NCI-H748 (cell line): ENCODE measurements at regions not wholly inside any gene's neighbourhood (a gene's known extent, or its start where the extent isn't known, plus 50 kb on each side); places are given as distances from the start of the nearest gene placed in this dataset.

Experiments
- DNase-seq: peaks from one replicate; lab custom pipeline; 2025; ENCODE audit not compliant: unreplicated experiment; lab: John Stamatoyannopoulos, UW

GRCh38 chr12:89899651-89900050, 191.0 kb upstream of the ATP2B1 start:
- no peak for DNase-seq

GRCh38 chr12:89895591-89895990, 187.0 kb upstream of the ATP2B1 start:
- DNase-seq: no peak

DNA sequence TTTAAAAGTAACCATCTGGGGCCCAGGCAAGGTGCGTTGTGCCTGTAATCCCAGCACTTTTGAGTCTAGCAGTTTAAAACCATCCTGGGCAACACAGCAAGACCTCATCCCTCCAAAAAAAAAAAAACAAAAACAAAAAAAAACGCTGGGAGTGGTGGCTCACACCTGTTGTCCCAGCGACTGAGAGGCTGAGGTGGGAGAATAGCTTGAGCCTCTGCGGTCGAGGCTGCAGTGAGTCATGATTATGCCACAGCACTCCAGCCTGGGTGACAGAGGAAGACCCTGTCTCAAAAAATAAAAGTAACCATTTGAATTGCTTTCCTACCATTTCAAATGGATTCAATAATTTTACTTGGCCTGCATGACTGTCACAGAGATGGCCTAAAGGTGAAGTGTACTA, 186.5 kb upstream of the ATP2B1 start:
- no peak for DNase-seq

- DNase-seq: no peak
Observed at GRCh38 chr12:89893972-89894706, 185.5 kb upstream of the ATP2B1 start.

DNA sequence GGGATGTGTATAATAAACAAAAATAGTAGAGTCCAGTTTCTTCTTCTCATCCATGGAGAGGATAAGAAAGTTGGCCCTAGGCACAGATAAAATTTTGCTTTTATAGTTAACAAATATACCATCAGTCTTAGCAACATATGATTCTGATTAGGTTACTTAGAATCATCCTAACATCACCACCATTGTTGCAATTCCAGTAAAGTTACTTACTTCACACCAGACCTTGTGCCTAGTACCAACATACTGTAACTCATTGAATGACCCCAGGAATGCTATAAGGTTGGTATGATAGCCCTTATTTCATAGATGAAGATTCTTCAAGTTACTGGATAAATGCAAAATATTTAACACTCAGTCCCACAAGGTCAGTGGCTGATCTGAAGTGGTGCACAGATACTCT, 183.8 kb upstream of the ATP2B1 start:
- DNase-seq: no peak

- no peak for DNase-seq
Observed at GRCh38 chr12:89891933-89892332, 183.3 kb upstream of the ATP2B1 start.

DNA sequence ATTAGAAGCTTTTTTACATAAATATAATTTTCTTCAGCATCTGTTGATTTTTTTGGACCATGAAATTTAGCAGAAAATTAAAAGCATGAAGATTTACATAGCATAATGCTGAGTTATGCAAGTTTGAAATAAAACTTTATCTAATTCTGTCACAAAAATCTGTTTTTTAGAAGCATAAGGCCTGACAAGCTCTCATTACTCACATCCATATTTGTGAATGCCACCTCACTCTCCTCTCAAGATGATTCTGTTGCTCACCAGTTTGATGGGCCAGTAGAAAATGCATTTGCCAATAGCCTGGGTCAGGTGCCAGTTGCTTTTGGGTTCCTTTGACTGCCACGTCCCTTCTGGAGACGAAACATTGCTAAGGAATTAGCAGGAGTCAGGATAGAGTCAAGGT, 181.5 kb upstream of the ATP2B1 start:
- no peak for DNase-seq

DNA sequence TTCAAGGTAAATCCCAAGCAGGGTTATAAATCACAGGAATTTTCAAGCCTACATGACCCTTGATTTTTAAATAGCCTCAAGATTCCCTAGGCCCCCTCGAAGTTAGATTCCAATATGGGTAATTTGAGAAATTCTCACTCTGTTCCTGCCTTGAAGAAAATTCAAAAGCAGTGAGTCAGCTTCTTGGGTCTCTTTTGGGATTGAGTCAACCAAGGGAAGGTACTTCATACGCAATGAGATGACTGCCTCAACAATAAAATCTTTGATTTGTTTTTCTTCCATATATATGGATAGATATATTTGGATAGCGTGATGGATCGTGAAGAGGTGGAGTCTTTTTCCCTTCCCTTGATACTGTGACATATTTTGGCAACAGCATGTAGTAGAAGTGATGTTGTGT, 180.4 kb upstream of the ATP2B1 start:
- no peak for DNase-seq

DNA sequence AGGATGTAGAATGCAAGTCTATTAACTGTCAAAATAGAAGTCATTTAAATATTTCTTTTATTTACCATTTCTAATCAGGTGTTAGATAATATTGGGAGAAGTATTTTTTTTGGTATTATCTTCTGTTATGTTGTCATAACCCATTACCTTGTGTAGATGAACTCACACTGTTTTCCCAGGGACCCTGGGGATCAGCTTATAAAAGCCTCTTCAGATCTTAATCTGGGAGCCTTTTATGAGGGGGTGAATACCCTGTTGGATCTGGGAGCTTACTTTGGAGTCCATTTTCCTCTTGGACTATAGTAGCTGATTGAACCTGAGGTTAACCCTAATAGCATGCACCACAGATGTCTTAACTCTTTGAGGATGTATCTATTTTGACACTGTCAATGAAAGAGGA, 176.3 kb upstream of the ATP2B1 start:
- DNase-seq: peak; percentile 47

- peak; percentile 79 for DNase-seq
Observed at GRCh38 chr12:89884416-89884898, 175.8 kb upstream of the ATP2B1 start.

DNA sequence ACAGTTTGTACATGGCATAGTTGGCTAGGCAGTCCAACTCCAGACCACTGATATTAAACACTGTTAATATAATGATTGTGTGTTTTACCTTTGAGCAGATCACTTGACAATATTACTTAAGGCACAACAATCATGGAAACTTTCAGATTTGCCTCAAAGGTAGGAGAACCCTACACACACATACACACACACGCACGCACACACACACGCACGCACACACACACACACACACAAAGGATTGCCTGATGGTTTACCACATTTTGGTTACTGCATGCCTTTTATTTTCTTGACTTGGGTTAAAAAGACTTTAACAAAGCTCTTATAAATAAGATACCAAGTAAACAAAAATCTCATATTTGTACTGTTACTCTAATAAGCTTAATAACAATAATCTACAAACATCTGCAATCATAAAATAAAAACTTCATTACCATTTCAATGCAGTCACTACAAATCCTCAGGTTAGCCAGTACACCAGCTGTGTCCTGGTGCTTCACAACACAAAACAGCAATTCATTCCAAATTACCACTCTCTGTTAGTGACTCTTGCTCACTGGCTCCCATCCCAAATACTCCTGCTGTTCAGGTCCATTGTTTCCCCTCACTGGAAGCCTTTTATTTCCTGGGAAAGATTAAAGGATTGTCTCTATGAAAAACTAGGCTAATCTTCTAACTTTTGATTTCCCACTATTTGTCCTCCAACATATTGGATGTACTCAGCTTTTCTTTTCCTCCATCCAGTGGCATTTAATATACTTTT, 175.2 kb upstream of the ATP2B1 start:
- peak; percentile 95 for DNase-seq

- DNase-seq: no peak
Observed at GRCh38 chr12:89882792-89883191, 174.2 kb upstream of the ATP2B1 start.

DNA sequence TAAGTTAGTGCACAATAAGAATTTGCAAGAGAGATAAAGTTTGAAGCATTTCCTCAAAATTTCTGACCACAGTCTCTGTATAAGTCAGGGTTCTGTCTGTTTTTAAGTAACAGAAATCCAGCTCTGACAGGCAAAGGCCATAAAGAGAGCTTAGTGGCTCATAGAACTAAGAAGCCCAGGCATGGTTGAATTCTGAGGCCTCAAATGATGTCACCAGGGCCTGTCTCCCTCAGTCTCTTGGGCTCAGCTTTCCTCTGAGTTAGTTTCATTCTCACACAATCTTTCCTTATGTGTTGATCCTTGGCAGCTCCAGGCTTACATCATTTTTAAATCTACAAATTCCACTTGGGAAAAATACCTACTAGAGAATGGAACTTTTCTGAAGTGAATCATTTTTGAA, 173.4 kb upstream of the ATP2B1 start:
- no peak for DNase-seq

DNA sequence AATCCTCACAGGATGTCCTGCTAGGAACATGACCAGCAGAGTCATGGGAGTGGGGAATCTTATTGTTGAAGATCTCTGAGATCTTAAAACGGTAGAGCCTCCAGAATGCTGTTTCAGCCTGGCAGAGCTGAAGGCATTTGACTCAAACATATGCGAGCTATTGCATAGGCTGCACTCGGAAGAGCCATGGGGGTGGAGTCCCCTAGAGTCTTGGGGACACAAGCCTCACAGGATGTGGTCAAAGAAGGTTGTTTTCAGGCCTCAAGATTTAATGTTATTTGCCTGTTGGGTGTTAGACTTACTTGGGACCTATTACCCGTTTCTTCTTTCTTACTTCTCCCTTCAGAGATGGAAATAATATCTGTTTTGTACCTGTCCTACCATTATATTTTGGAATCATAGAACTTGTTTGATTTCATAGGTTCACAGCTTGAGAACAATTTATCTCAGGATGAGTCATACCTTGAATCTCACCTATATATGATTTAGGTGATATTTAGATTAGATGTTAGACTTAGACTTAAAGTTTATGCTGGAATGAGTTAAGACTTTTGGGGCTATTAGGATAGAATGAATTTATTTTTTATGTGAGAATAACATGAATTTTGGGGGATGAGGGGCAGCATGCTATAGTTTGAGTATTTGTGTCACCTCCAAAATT, 172.2 kb upstream of the ATP2B1 start:
- no peak for DNase-seq

DNA sequence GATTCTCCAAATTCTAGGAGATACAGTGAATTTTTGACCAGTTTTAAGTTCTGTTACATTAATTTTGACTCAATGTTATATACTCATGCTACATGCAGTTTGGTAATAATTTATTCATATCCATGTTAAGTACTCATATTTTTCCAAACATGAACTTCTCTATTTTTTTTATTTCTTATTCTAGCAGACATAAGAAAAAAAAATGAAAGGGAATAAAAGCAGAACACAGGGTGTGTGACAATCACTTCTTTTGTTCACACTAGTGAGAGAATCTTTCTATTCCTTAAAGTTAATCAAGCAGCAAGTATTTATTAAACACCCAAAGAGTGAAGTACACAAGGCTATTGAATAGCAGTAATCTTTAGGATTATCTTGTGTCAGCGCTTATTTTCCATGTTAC, 171.1 kb upstream of the ATP2B1 start:
- DNase-seq: no peak

- no peak for DNase-seq
Observed at GRCh38 chr12:89878950-89879349, 170.3 kb upstream of the ATP2B1 start.

DNA sequence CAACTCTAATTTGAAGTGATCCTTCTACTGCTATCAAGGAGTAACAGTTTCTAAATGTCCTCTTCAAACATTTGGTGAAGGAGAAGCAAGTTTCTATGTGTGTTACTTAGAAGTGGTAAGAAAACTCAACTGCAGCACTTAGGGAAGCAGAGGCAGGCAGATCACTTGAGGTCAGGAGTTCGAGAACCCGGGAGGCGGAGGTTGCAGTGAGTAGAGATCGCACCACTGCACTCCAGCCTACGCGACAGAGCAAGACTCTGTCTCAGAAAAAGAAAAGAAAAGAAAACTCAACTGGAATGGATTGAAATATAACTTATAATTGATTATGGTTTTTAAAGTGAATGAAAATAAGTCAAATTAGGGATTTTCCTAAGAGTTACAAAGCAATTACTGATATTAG, 169.7 kb upstream of the ATP2B1 start:
- DNase-seq: no peak

GRCh38 chr12:89877671-89878070, 169.0 kb upstream of the ATP2B1 start:
- no peak for DNase-seq

DNA sequence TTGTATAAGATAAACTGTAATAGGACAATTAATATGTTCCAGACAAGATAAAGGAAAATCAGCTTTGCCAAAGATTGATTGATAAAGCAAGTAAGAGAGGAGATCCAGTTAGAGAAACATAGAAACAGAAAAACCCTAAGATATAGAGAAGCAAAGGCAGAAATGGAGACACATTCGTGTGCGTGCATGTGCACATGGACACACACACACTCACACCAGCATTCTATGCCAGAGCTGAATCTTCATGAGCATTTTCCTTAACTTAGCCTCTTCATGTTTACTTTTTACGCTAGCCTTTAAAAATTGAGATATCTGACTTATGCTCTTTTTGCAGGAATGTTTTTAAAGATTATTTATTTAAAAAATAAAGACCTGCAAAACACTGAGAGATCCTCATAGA, 168.5 kb upstream of the ATP2B1 start:
- no peak for DNase-seq

DNA sequence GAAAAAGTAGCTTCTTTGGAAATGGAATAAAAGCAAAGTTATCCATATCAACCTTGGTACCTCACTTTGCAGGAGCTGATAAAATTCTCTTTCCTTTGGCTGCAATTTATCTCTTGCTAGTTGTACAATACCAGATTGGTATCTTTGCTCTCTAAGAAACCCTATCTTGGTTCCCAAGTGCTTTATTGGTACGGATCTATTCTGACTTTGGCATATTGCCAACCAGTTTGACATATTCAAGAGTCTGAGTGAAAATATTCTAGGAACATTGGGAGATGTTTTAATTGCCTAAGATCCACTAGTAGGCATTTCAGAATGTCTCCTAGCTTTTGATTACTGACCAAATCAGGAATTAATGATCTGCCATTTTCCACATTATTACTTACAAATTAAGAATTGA, 167.2 kb upstream of the ATP2B1 start:
- DNase-seq: no peak

DNA sequence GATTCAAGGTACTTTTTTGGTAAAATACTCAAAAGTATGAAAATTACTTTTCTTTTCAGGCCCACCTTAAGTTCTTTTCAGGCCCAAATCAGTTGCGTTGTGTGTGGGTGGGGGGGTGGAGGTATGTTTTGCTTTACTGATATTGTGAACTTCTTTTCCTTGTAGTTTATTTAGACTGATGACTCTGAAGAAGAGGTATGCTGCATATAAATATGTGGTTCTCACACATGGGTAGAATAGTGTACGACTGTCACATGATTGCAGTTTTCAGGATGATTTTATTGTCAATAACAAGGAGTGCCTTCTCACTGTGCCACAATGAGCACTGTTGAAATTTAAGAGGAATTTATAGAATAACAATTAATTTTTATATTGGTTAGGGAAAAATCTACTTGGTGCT, 166.6 kb upstream of the ATP2B1 start:
- no peak for DNase-seq

- no peak for DNase-seq
Observed at GRCh38 chr12:89874146-89874545, 165.5 kb upstream of the ATP2B1 start.
